ENCODE measurements at regions not wholly inside any gene's neighbourhood (a gene's known extent, or its start where the extent isn't known, plus 50 kb on each side); places are given as distances from the start of the nearest gene placed in this dataset.

- no peaks in the 10 kb centered on the region for H3K27me3 ChIP-seq
- H3K36me3 ChIP-seq, result no peaks in the 10 kb centered on the region
- no peaks in the 10 kb centered on the region for H3K9me3 ChIP-seq
- intact Hi-C loops (cut with DNase I; ENCODE audit: low total_unique reads), result loop anchor here (5.0 kb wide), 1 partner anchor 132 kb away; no protein-coding TSS in a partner anchor
- DNase-seq, result no peak
- peaks cover 0 to 70% (median 37%) of the 10 kb centered on the region in 4 donors for H3K4me1 ChIP-seq
- H3K27ac ChIP-seq, result peak overlapping the region; percentile 59 to 66
- H3K4me3 ChIP-seq, result no peak overlapping the region
- TF ChIP-seq CTCF (IDR thresholded peaks at IDR 0.05), result no peak
Measured at GRCh38 chr2:226660124-226660523, 139.5 kb downstream of the IRS1 start.

- peaks cover 0 to 67% (median 35%) of the 10 kb centered on the region in 4 donors for H3K4me1 ChIP-seq
- TF ChIP-seq CTCF (IDR thresholded peaks at IDR 0.05), result no peak
- no peaks in the 10 kb centered on the region for H3K9me3 ChIP-seq
- H3K27me3 ChIP-seq, result no peaks in the 10 kb centered on the region
- intact Hi-C loops (cut with DNase I; ENCODE audit: low total_unique reads), result no loop called here
- no peak overlapping the region for H3K4me3 ChIP-seq
- no peaks in the 10 kb centered on the region for H3K36me3 ChIP-seq
- H3K27ac ChIP-seq, result peak overlapping the region; percentile 59 to 66
- DNase-seq, result no peak
Measured at GRCh38 chr2:226659410-226659809, 140.2 kb downstream of the IRS1 start.

GRCh38 chr2:226658555-226658954, 141.1 kb downstream of the IRS1 start:
- Histone ChIP-seq H3K9me3 (no peaks in the 10 kb centered on the region), H3K27me3 (no peaks in the 10 kb centered on the region), H3K4me3 (no peak overlapping the region), H3K27ac (peak overlapping the region; percentile 59 to 66), H3K36me3 (no peaks in the 10 kb centered on the region), H3K4me1 (peaks cover 0 to 59% (median 29%) of the 10 kb centered on the region in 4 donors)
- no peak for TF ChIP-seq CTCF (IDR thresholded peaks at IDR 0.05)
- no peak for DNase-seq
- intact Hi-C loops (cut with DNase I; ENCODE audit: low total_unique reads), result no loop called here

- no peak for DNase-seq
- Histone ChIP-seq H3K27ac (no peak overlapping the region), H3K4me1 (peaks cover 0 to 48% (median 27%) of the 10 kb centered on the region in 4 donors), H3K36me3 (no peaks in the 10 kb centered on the region), H3K9me3 (no peaks in the 10 kb centered on the region), H3K27me3 (no peaks in the 10 kb centered on the region), H3K4me3 (no peak overlapping the region)
- intact Hi-C loops (cut with DNase I; ENCODE audit: low total_unique reads), result no loop called here
- no peak for TF ChIP-seq CTCF (IDR thresholded peaks at IDR 0.05)
Measured at GRCh38 chr2:226657340-226658053, 142.1 kb downstream of the IRS1 start.

- Histone ChIP-seq H3K27me3 (no peaks in the 10 kb centered on the region), H3K27ac (peak overlapping the region in 1 of 2 donors; percentile 38), H3K4me3 (no peak overlapping the region), H3K36me3 (no peaks in the 10 kb centered on the region), H3K4me1 (peaks cover 0 to 37% (median 18%) of the 10 kb centered on the region in 4 donors), H3K9me3 (no peaks in the 10 kb centered on the region)
- DNase-seq, result no peak
- TF ChIP-seq CTCF (IDR thresholded peaks at IDR 0.05), result no peak
- intact Hi-C loops (cut with DNase I; ENCODE audit: low total_unique reads), result no loop called here
Measured at GRCh38 chr2:226656367-226656766, 143.3 kb downstream of the IRS1 start.
